ENCODE measurements at regions not wholly inside any gene's neighbourhood (a gene's known extent, or its start where the extent isn't known, plus 50 kb on each side); places are given as distances from the start of the nearest gene placed in this dataset.

DNA sequence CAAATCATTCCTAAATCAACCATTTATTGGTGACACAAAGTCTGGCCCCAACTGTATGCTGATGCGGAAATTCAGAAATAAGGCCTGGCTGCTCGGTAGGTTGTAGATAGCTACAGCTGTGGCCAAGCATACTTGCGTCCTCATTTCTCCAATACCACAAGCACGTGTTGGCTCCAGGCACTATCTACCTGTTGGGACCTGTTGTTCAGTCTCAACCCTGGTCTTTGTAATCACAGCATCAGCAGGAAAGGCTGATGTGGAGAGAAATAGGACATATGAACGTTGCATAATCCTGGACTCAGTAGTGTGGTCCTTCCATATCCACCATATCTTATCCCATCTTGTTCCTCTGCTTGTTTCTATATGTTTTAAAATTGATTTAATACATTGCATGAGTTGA lies 212.6 kb downstream of the PMAIP1 start:
- H3K9me3 ChIP-seq (ENCODE audit: control insufficient read depth in 5 of 5, low read length in 5 of 5): no peaks in the 10 kb centered on the region
- no peak overlapping the region for H3K4me3 ChIP-seq (ENCODE audit: low read depth in 1 of 5, low read length in 5 of 5)
- H3K36me3 ChIP-seq (ENCODE audit: control insufficient read depth in 5 of 5, insufficient read depth in 5 of 5, low read length in 5 of 5): no peaks in the 10 kb centered on the region
- no peaks in the 10 kb centered on the region for H3K4me1 ChIP-seq (ENCODE audit: control insufficient read depth in 5 of 5, insufficient read depth in 5 of 5, low read length in 5 of 5)
- H3K27ac ChIP-seq (ENCODE audit: low read depth, low read length): no peak overlapping the region
- H3K9ac ChIP-seq (ENCODE audit: low read length in 5 of 5): no peak overlapping the region
- no peaks in the 10 kb centered on the region for H3K27me3 ChIP-seq (ENCODE audit: control insufficient read depth in 5 of 5, insufficient read depth in 4 of 5, low read length in 5 of 5)

DNA sequence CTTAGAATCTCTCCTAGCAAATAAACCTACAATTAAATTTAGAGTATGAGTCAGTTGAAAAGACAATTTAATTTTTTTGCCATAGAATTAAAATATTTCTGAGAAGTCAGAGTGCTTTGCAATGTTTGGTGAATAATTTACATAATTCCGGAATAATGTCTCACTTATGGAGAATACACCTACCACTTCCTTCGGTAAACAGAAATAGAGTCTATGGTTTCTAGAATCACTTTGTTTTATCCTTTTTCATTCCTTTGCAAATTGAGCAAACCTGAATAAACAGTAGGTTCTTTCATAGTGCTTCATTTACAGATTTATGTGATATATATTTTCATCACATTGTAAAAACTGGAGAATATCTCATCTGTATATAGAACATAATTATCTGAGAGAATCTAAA lies 211.7 kb downstream of the PMAIP1 start:
- H3K4me3 ChIP-seq (ENCODE audit: low read depth in 1 of 5, low read length in 5 of 5): no peak overlapping the region
- H3K9me3 ChIP-seq (ENCODE audit: control insufficient read depth in 5 of 5, low read length in 5 of 5): no peaks in the 10 kb centered on the region
- no peaks in the 10 kb centered on the region for H3K27me3 ChIP-seq (ENCODE audit: control insufficient read depth in 5 of 5, insufficient read depth in 4 of 5, low read length in 5 of 5)
- no peaks in the 10 kb centered on the region for H3K4me1 ChIP-seq (ENCODE audit: control insufficient read depth in 5 of 5, insufficient read depth in 5 of 5, low read length in 5 of 5)
- H3K36me3 ChIP-seq (ENCODE audit: control insufficient read depth in 5 of 5, insufficient read depth in 5 of 5, low read length in 5 of 5): no peaks in the 10 kb centered on the region
- H3K27ac ChIP-seq (ENCODE audit: low read depth, low read length): no peak overlapping the region
- H3K9ac ChIP-seq (ENCODE audit: low read length in 5 of 5): no peak overlapping the region

DNA sequence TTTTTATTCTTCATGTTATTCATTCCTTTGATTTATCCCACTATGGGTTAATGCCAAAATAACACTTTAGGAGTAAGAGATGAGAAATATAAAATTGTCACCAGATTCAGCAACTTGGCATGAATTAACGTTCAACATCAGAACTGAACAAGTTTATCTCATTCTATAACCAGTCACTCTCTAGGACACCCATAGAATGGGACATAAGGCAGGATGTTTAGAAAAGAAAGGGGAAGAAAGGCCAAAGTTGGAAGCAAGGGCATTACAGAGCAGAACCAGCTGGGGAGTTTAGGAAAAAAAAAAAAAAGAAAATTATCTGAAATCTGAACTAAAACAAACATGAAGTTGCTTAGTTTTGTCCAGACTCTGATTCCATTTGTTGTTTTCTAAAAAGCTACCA lies 211.0 kb downstream of the PMAIP1 start:
- no peak overlapping the region for H3K4me3 ChIP-seq (ENCODE audit: low read depth in 1 of 5, low read length in 5 of 5)
- H3K9ac ChIP-seq (ENCODE audit: low read length in 5 of 5): no peak overlapping the region
- H3K27me3 ChIP-seq (ENCODE audit: control insufficient read depth in 5 of 5, insufficient read depth in 4 of 5, low read length in 5 of 5): no peaks in the 10 kb centered on the region
- no peaks in the 10 kb centered on the region for H3K4me1 ChIP-seq (ENCODE audit: control insufficient read depth in 5 of 5, insufficient read depth in 5 of 5, low read length in 5 of 5)
- H3K9me3 ChIP-seq (ENCODE audit: control insufficient read depth in 5 of 5, low read length in 5 of 5): no peaks in the 10 kb centered on the region
- H3K36me3 ChIP-seq (ENCODE audit: control insufficient read depth in 5 of 5, insufficient read depth in 5 of 5, low read length in 5 of 5): no peaks in the 10 kb centered on the region
- H3K27ac ChIP-seq (ENCODE audit: low read depth, low read length): no peak overlapping the region

DNA sequence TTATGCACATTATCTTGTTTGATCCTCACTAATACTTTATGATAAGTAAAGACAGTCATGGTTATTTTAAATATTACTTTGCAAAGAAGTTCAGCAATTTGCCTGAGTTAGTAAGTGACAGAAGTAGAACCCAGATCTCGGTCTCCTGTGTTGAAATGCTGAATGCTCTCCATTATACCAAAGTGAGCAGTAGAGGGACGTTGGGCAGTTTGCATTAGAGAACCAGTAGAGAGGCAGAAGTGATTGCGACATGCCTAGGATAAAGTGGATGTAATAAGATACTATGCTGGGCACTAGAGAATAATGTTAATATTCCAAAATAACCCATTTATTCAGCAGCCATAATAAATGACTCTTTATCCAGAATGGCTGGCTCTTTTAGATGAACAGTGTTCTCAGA lies 201.0 kb downstream of the PMAIP1 start:
- Histone ChIP-seq H3K27me3 (ENCODE audit: control insufficient read depth in 5 of 5, insufficient read depth in 4 of 5, low read length in 5 of 5) (no peaks in the 10 kb centered on the region), H3K4me3 (ENCODE audit: low read depth in 1 of 5, low read length in 5 of 5) (no peak overlapping the region), H3K9me3 (ENCODE audit: control insufficient read depth in 5 of 5, low read length in 5 of 5) (no peaks in the 10 kb centered on the region), H3K27ac (ENCODE audit: low read depth, low read length) (no peak overlapping the region), H3K9ac (ENCODE audit: low read length in 5 of 5) (no peak overlapping the region), H3K36me3 (ENCODE audit: control insufficient read depth in 5 of 5, insufficient read depth in 5 of 5, low read length in 5 of 5) (no peaks in the 10 kb centered on the region), H3K4me1 (ENCODE audit: control insufficient read depth in 5 of 5, insufficient read depth in 5 of 5, low read length in 5 of 5) (no peaks in the 10 kb centered on the region)

DNA sequence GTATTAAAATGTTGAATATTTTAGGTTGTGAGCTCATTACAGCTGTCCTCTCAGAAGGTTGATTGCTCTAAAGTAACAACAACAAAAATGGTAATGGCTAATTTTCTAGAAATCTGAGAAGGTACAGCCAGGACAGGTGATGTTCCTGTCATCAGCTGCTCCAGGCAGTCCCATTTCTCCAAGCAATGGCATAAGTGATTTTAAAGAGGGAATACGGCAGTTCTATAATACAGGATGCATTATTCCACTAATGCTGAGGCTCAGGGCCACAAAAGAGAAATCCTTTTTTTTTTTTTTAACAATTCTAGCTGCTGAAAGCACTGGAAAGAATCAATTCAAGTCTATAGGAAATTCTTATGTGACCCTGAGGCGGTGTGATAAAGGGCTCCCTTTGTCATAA lies 199.9 kb downstream of the PMAIP1 start:
- H3K27ac ChIP-seq (ENCODE audit: low read depth, low read length): no peak overlapping the region
- H3K4me1 ChIP-seq (ENCODE audit: control insufficient read depth in 5 of 5, insufficient read depth in 5 of 5, low read length in 5 of 5): no peaks in the 10 kb centered on the region
- H3K27me3 ChIP-seq (ENCODE audit: control insufficient read depth in 5 of 5, insufficient read depth in 4 of 5, low read length in 5 of 5): no peaks in the 10 kb centered on the region
- H3K9ac ChIP-seq (ENCODE audit: low read length in 5 of 5): no peak overlapping the region
- no peak overlapping the region for H3K4me3 ChIP-seq (ENCODE audit: low read depth in 1 of 5, low read length in 5 of 5)
- no peaks in the 10 kb centered on the region for H3K9me3 ChIP-seq (ENCODE audit: control insufficient read depth in 5 of 5, low read length in 5 of 5)
- no peaks in the 10 kb centered on the region for H3K36me3 ChIP-seq (ENCODE audit: control insufficient read depth in 5 of 5, insufficient read depth in 5 of 5, low read length in 5 of 5)

DNA sequence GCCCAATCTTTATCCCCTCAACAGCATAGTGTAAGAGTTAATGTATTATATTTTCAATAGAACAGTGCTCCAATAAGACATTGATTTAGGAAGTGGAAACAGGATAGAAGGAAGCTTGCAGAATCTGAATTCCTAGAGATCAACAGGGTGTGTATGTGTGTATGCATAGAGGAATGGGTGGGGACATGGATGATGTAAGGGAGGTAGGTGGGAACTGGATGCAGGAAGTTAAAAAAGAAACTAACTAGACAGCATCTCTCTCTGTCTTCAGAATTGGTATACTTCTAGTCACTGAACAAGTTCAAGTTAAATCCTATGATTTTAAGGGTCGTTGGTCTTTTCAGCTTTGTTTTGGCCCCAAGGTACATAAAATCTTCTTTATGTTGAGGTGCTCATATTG lies 196.6 kb downstream of the PMAIP1 start:
- Histone ChIP-seq H3K27me3 (ENCODE audit: control insufficient read depth in 5 of 5, insufficient read depth in 4 of 5, low read length in 5 of 5) (no peaks in the 10 kb centered on the region), H3K4me3 (ENCODE audit: low read depth in 1 of 5, low read length in 5 of 5) (no peak overlapping the region), H3K9me3 (ENCODE audit: control insufficient read depth in 5 of 5, low read length in 5 of 5) (peaks cover 0 to 2% (median 0%) of the 10 kb centered on the region in 5 donors), H3K27ac (ENCODE audit: low read depth, low read length) (no peak overlapping the region), H3K9ac (ENCODE audit: low read length in 5 of 5) (no peak overlapping the region), H3K4me1 (ENCODE audit: control insufficient read depth in 5 of 5, insufficient read depth in 5 of 5, low read length in 5 of 5) (peaks cover 0 to 3% (median 0%) of the 10 kb centered on the region in 5 donors), H3K36me3 (ENCODE audit: control insufficient read depth in 5 of 5, insufficient read depth in 5 of 5, low read length in 5 of 5) (no peaks in the 10 kb centered on the region)

DNA sequence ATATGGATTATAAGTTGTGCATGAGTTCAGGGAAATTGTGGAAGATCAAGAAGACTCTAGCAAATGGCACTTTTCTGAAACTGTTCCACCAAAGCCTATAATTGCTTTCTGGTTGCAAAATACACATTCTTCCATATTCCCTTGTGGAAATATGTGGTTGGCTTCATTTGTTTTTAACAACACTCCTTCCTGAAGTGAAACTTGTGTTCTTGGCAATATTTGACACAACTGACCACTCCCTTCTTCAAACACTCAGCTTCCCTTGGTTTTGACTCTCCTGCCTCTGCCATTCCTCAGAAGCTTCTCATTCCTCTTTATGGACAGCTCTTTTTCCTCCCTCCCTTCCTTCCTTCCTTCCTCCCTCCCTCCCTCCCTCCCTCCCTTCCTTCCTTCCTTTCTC lies 192.3 kb downstream of the PMAIP1 start:
- Histone ChIP-seq H3K4me1 (ENCODE audit: control insufficient read depth in 5 of 5, insufficient read depth in 5 of 5, low read length in 5 of 5) (peaks cover 0 to 3% (median 0%) of the 10 kb centered on the region in 5 donors), H3K27ac (ENCODE audit: low read depth, low read length) (no peak overlapping the region), H3K36me3 (ENCODE audit: control insufficient read depth in 5 of 5, insufficient read depth in 5 of 5, low read length in 5 of 5) (no peaks in the 10 kb centered on the region), H3K9ac (ENCODE audit: low read length in 5 of 5) (no peak overlapping the region), H3K9me3 (ENCODE audit: control insufficient read depth in 5 of 5, low read length in 5 of 5) (peaks cover 0 to 2% (median 0%) of the 10 kb centered on the region in 5 donors), H3K27me3 (ENCODE audit: control insufficient read depth in 5 of 5, insufficient read depth in 4 of 5, low read length in 5 of 5) (no peaks in the 10 kb centered on the region), H3K4me3 (ENCODE audit: low read depth in 1 of 5, low read length in 5 of 5) (no peak overlapping the region)

DNA sequence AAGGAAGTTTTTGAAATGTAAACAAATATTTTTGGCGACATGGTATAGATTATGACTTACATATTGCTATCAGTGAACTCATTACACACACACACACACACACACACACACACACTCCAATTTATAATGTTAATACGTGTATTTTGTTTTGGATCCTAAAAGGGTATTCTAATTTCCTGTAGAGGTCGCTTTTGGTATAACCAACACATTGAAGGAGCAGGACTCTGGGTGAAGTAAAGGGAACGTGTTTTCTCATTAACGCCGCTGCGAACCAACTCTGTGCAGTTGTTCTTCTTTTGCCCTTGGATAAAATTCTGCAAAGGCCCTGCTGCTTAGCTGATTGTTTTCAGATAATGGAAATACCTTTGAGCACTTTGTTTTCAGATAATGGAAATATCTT lies 190.4 kb downstream of the PMAIP1 start:
- Histone ChIP-seq H3K36me3 (ENCODE audit: control insufficient read depth in 5 of 5, insufficient read depth in 5 of 5, low read length in 5 of 5) (no peaks in the 10 kb centered on the region), H3K4me3 (ENCODE audit: low read depth in 1 of 5, low read length in 5 of 5) (no peak overlapping the region), H3K27ac (ENCODE audit: low read depth, low read length) (no peak overlapping the region), H3K4me1 (ENCODE audit: control insufficient read depth in 5 of 5, insufficient read depth in 5 of 5, low read length in 5 of 5) (peaks cover 0 to 3% (median 0%) of the 10 kb centered on the region in 5 donors), H3K9ac (ENCODE audit: low read length in 5 of 5) (no peak overlapping the region), H3K27me3 (ENCODE audit: control insufficient read depth in 5 of 5, insufficient read depth in 4 of 5, low read length in 5 of 5) (no peaks in the 10 kb centered on the region), H3K9me3 (ENCODE audit: control insufficient read depth in 5 of 5, low read length in 5 of 5) (peaks cover 0 to 2% (median 0%) of the 10 kb centered on the region in 5 donors)

DNA sequence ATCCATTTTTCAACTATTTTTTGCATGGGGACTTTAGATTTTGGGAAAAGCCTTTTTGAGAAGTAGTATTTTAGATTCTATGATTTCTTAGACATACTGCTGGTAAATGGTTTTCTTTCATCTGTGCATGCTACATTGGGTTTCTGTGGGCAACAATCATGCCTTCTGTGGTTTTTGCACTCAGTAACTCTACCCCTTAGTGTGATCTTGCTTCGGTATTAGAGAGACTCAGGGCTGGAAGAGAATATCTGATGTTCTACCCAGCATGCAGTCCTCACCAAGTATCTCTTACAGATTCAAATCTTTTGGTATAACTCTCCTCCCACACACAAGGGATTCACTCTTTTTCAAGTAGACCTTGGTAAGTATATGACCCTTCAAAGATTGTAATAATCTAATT lies 183.0 kb downstream of the PMAIP1 start:
- Histone ChIP-seq H3K4me1 (ENCODE audit: control insufficient read depth in 5 of 5, insufficient read depth in 5 of 5, low read length in 5 of 5) (no peaks in the 10 kb centered on the region), H3K9me3 (ENCODE audit: control insufficient read depth in 5 of 5, low read length in 5 of 5) (peaks cover 0 to 2% (median 0%) of the 10 kb centered on the region in 5 donors), H3K9ac (ENCODE audit: low read length in 5 of 5) (no peak overlapping the region), H3K4me3 (ENCODE audit: low read depth in 1 of 5, low read length in 5 of 5) (no peak overlapping the region), H3K27ac (ENCODE audit: low read depth, low read length) (no peak overlapping the region), H3K27me3 (ENCODE audit: control insufficient read depth in 5 of 5, insufficient read depth in 4 of 5, low read length in 5 of 5) (no peaks in the 10 kb centered on the region), H3K36me3 (ENCODE audit: control insufficient read depth in 5 of 5, insufficient read depth in 5 of 5, low read length in 5 of 5) (no peaks in the 10 kb centered on the region)

DNA sequence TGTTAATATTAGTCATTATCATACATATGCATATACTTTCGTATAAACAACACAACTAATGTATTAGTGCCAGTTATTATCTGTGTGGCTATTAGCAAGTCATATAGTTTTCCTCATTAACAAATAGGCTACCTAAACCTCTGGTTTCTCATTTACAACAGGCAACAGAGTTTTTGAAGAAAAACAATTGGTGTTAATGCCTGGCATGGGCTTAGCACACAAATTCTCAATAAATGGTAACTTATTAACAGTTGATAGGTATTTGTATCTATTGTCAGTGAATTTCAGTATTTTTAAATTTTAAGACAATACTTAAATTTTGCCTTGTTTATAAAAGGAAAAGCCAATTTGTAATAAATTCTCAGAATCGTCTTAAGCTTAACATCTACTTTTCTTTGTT lies 182.5 kb downstream of the PMAIP1 start:
- H3K9me3 ChIP-seq (ENCODE audit: control insufficient read depth in 5 of 5, low read length in 5 of 5): peaks cover 0 to 2% (median 0%) of the 10 kb centered on the region in 5 donors
- no peak overlapping the region for H3K9ac ChIP-seq (ENCODE audit: low read length in 5 of 5)
- no peaks in the 10 kb centered on the region for H3K4me1 ChIP-seq (ENCODE audit: control insufficient read depth in 5 of 5, insufficient read depth in 5 of 5, low read length in 5 of 5)
- no peak overlapping the region for H3K4me3 ChIP-seq (ENCODE audit: low read depth in 1 of 5, low read length in 5 of 5)
- H3K27me3 ChIP-seq (ENCODE audit: control insufficient read depth in 5 of 5, insufficient read depth in 4 of 5, low read length in 5 of 5): no peaks in the 10 kb centered on the region
- no peaks in the 10 kb centered on the region for H3K36me3 ChIP-seq (ENCODE audit: control insufficient read depth in 5 of 5, insufficient read depth in 5 of 5, low read length in 5 of 5)
- no peak overlapping the region for H3K27ac ChIP-seq (ENCODE audit: low read depth, low read length)

DNA sequence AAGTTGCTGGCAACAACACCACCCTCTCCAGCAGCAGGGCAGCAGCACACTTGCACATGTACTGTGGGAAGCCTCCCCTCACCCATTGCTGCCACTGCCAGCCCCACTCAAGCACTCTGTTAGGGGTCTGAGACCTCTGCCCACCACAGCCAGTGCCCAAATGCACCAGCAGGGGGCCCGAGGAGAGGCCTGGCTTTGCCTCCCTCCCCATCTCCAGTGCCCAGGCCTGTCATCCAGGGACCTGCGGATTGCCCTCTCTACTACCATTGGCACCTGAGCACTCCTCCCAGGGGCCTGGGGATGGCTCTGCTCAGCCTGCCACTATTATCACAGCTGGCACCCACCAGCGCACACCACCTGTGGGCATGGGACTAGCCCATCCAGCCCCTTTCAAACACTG lies 175.7 kb downstream of the PMAIP1 start:
- Histone ChIP-seq H3K27ac (ENCODE audit: low read depth, low read length) (no peak overlapping the region), H3K4me3 (ENCODE audit: low read depth in 1 of 5, low read length in 5 of 5) (no peak overlapping the region), H3K9ac (ENCODE audit: low read length in 5 of 5) (no peak overlapping the region), H3K27me3 (ENCODE audit: control insufficient read depth in 5 of 5, insufficient read depth in 4 of 5, low read length in 5 of 5) (peaks cover 0 to 9% (median 0%) of the 10 kb centered on the region in 5 donors), H3K4me1 (ENCODE audit: control insufficient read depth in 5 of 5, insufficient read depth in 5 of 5, low read length in 5 of 5) (no peaks in the 10 kb centered on the region), H3K9me3 (ENCODE audit: control insufficient read depth in 5 of 5, low read length in 5 of 5) (peaks cover 0 to 6% (median 0%) of the 10 kb centered on the region in 5 donors), H3K36me3 (ENCODE audit: control insufficient read depth in 5 of 5, insufficient read depth in 5 of 5, low read length in 5 of 5) (no peaks in the 10 kb centered on the region)
